ENCODE measurements at regions not wholly inside any gene's neighbourhood (a gene's known extent, or its start where the extent isn't known, plus 50 kb on each side); places are given as distances from the start of the nearest gene placed in this dataset.

GRCh38 chr4:73315091-73315490 is 56.5 kb upstream of the ANKRD17 start:
- no peak for TF ChIP-seq CTCF (IDR thresholded peaks at IDR 0.05)
- no peak for TF ChIP-seq REST (IDR thresholded peaks at IDR 0.05; ENCODE audit: insufficient read depth in 1 of 2, low read depth in 2 of 2, low read length in 1 of 2)

Data from Panc1 (cell line).